ENCODE measurements at regions not wholly inside any gene's neighbourhood (a gene's known extent, or its start where the extent isn't known, plus 50 kb on each side); places are given as distances from the start of the nearest gene placed in this dataset.

GRCh38 chr21:15343066-15343465 is 278.3 kb upstream of the NRIP1 start:
- BruUV-seq (replicated peaks): no TSS peak
- DNase-seq (ENCODE audit: low read depth, low spot score): no peak

GRCh38 chr21:15352009-15352408 is 287.2 kb upstream of the NRIP1 start:
- H3K27me3 ChIP-seq (ENCODE audit: control insufficient read depth, insufficient read depth, low read length): no peaks in the 10 kb centered on the region
- no peak overlapping the region for H3K4me3 ChIP-seq (ENCODE audit: low read depth in 2 of 2, low read length in 2 of 2)
- no peak for TF ChIP-seq CTCF (IDR thresholded peaks at IDR 0.05)
- no peak for TF ChIP-seq TCF7L2 (IDR thresholded peaks at IDR 0.05; ENCODE audit: low read depth, low read length)
- TF ChIP-seq SIN3A (IDR thresholded peaks at IDR 0.05; ENCODE audit: borderline replicate concordance, insufficient read depth, low read depth, low read length): no peak
- TF ChIP-seq POLR2AphosphoS5 (IDR thresholded peaks at IDR 0.05; ENCODE audit: low read depth, low read length): no peak
- H3K36me3 ChIP-seq (ENCODE audit: control insufficient read depth, insufficient read depth, low read length): no peaks in the 10 kb centered on the region
- no peaks in the 10 kb centered on the region for H3K9me3 ChIP-seq (ENCODE audit: control insufficient read depth, insufficient read depth, low read depth, low read length)
- H3K27ac ChIP-seq (ENCODE audit: low read length): no peak overlapping the region
- intact Hi-C loops (cut with micrococcal nuclease; ENCODE audit: unreplicated experiment): no loop called here
- no peak for ATAC-seq
- ChIA-PET CTCF (no interaction called here), POLR2A (no interaction called here)
- no peaks in the 10 kb centered on the region for H3K4me1 ChIP-seq (ENCODE audit: control insufficient read depth, insufficient read depth, low read length)
- in situ Hi-C loops (cut with HindIII; ENCODE audit: low pct_unique_long_range_greater_than_20kb, low sequenced_read_pairs): no loop called here
- no TSS peak for BruUV-seq (replicated peaks)
- no peak for DNase-seq (ENCODE audit: low read depth, low spot score)

More at GRCh38 chr21:15343066-15343465, 278.3 kb upstream of the NRIP1 start:
- TF ChIP-seq CTCF (IDR thresholded peaks at IDR 0.05) (no peak), TCF7L2 (IDR thresholded peaks at IDR 0.05; ENCODE audit: low read depth, low read length) (no peak), POLR2AphosphoS5 (IDR thresholded peaks at IDR 0.05; ENCODE audit: low read depth, low read length) (no peak), REST (IDR thresholded peaks at IDR 0.05; ENCODE audit: insufficient read depth in 1 of 2, low read depth in 2 of 2, low read length in 1 of 2) (no peak), SIN3A (IDR thresholded peaks at IDR 0.05; ENCODE audit: borderline replicate concordance, insufficient read depth, low read depth, low read length) (no peak)
- H3K4me3 ChIP-seq (ENCODE audit: low read depth in 2 of 2, low read length in 2 of 2): no peak overlapping the region
- POLR2A ChIA-PET: no interaction called here
- no peaks in the 10 kb centered on the region for H3K4me1 ChIP-seq (ENCODE audit: control insufficient read depth, insufficient read depth, low read length)
- H3K9me3 ChIP-seq (ENCODE audit: control insufficient read depth, insufficient read depth, low read depth, low read length): no peaks in the 10 kb centered on the region
- H3K36me3 ChIP-seq (ENCODE audit: control insufficient read depth, insufficient read depth, low read length): no peaks in the 10 kb centered on the region
- no peaks in the 10 kb centered on the region for H3K27me3 ChIP-seq (ENCODE audit: control insufficient read depth, insufficient read depth, low read length)
- CTCF ChIA-PET: no interaction called here
- in situ Hi-C loops (cut with HindIII; ENCODE audit: low pct_unique_long_range_greater_than_20kb, low sequenced_read_pairs): no loop called here
- no peak overlapping the region for H3K27ac ChIP-seq (ENCODE audit: low read length)
- intact Hi-C loops (cut with micrococcal nuclease; ENCODE audit: unreplicated experiment): no loop called here
- no peak for ATAC-seq

Measured in Panc1 (cell line).